Fibroblast of lung (primary cell): ENCODE measurements at regions not wholly inside any gene's neighbourhood (a gene's known extent, or its start where the extent isn't known, plus 50 kb on each side); places are given as distances from the start of the nearest gene placed in this dataset.

Experiments
- DNase-seq, 2 donors: peaks; one replicate each; pipeline versions ENCODE4 v3.0.0 to v3.0.0-alpha.2; 2010; ENCODE audit warnings: low read depth in 2 of 2
- H2AFZ ChIP-seq: 2 replicates; pipeline ENCODE4 v1.5.1; 2012; ENCODE audit warnings: low read length, control low read depth, inconsistent platforms
- H3K27ac ChIP-seq: 2 replicates; pipeline ENCODE4 v1.5.1; 2011; ENCODE audit warnings: low read length, control low read depth; ENCODE audit not compliant: insufficient read depth
- H3K27me3 ChIP-seq: 2 replicates; pipeline ENCODE4 v1.5.1; 2011; ENCODE audit warnings: mild to moderate bottlenecking, low read length; ENCODE audit not compliant: control insufficient read depth, insufficient read depth
- H3K36me3 ChIP-seq: 2 replicates; pipeline ENCODE4 v1.5.1; 2011; ENCODE audit warnings: low read length; ENCODE audit not compliant: control insufficient read depth, insufficient read depth
- H3K4me1 ChIP-seq: 2 replicates; pipeline ENCODE4 v1.5.1; 2011; ENCODE audit warnings: low read length; ENCODE audit not compliant: control insufficient read depth, insufficient read depth; ENCODE audit errors: extremely low read depth
- H3K4me2 ChIP-seq: 2 replicates; pipeline ENCODE4 v1.5.1; 2011; ENCODE audit warnings: low read length, control low read depth; ENCODE audit not compliant: insufficient read depth; ENCODE audit errors: extremely low read depth
- H3K4me3 ChIP-seq, 4 experiments: fragments of 200-600 bp in 1 of 4; sonication (generic) in 1 of 4; replicated peaks in 1 of 4; 2 replicates each; pipeline ENCODE4 v1.5.1; 2011 to 2016; ENCODE audit warnings: low read length in 4 of 4, low read depth in 3 of 4, mild to moderate bottlenecking in 3 of 4, control low read depth in 2 of 4, inconsistent platforms in 1 of 4, mixed read lengths in 1 of 4; ENCODE audit not compliant: insufficient read depth in 1 of 4; ENCODE audit errors: control extremely low read depth in 1 of 4
- H3K79me2 ChIP-seq: 2 replicates; pipeline ENCODE4 v1.5.1; 2012; ENCODE audit warnings: mild to moderate bottlenecking, low read length, inconsistent platforms; ENCODE audit not compliant: control insufficient read depth, insufficient read depth
- H3K9ac ChIP-seq: 2 replicates; pipeline ENCODE4 v1.5.1; 2011; ENCODE audit warnings: mild to moderate bottlenecking, low read length, control low read depth; ENCODE audit not compliant: insufficient read depth
- H3K9me3 ChIP-seq: 2 replicates; pipeline ENCODE4 v1.5.1; 2012; ENCODE audit warnings: low read depth, low read length; ENCODE audit not compliant: control insufficient read depth, insufficient read depth
- H4K20me1 ChIP-seq: 2 replicates; pipeline ENCODE4 v1.5.1; 2011; ENCODE audit warnings: low read length; ENCODE audit not compliant: control insufficient read depth, insufficient read depth; ENCODE audit errors: extremely low read depth
- EZH2 ChIP-seq: IDR thresholded peaks from 2 replicates; pipeline ENCODE4 v1.5.1; 2012; ENCODE audit warnings: low read length, control low read depth, mild to moderate bottlenecking; ENCODE audit errors: missing control alignments
- TF ChIP-seq, protein P1 (sequence below), 2 donors: IDR thresholded peaks in 1 of 2; conservative IDR thresholded peaks in 1 of 2; 1 replicate in 1 of 2; 2 replicates in 1 of 2; pipeline ENCODE4 v1.5.1; 2011 to 2012; ENCODE audit warnings: low read length in 2 of 2, control low read depth in 1 of 2, inconsistent platforms in 1 of 2, low read depth in 1 of 2, mild to moderate bottlenecking in 1 of 2

DNA sequence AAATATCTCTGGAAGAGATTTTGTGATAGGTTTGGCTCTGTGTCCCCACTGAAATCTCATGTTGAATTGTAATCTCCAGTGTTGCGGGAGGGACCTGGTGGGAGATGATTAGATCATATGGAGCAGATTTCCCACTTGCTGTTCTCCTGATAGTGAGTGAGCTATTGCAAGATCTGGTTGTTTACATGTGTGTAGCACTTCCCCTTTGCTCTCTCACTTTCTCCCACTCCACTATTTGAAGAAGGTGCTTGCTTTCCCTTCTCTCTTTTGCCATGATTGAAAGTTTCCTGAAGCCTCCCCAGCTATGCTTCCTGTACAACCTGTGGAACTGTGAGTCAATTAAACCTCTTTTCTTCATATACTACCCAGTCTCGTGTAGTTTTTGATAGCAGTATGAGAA, 97.0 kb upstream of the FN1 start:
- no peak for TF ChIP-seq EZH2
- TF ChIP-seq, protein P1, sequence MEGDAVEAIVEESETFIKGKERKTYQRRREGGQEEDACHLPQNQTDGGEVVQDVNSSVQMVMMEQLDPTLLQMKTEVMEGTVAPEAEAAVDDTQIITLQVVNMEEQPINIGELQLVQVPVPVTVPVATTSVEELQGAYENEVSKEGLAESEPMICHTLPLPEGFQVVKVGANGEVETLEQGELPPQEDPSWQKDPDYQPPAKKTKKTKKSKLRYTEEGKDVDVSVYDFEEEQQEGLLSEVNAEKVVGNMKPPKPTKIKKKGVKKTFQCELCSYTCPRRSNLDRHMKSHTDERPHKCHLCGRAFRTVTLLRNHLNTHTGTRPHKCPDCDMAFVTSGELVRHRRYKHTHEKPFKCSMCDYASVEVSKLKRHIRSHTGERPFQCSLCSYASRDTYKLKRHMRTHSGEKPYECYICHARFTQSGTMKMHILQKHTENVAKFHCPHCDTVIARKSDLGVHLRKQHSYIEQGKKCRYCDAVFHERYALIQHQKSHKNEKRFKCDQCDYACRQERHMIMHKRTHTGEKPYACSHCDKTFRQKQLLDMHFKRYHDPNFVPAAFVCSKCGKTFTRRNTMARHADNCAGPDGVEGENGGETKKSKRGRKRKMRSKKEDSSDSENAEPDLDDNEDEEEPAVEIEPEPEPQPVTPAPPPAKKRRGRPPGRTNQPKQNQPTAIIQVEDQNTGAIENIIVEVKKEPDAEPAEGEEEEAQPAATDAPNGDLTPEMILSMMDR (conservative IDR thresholded peaks at IDR 0.05 in 1 of 2, IDR thresholded peaks at IDR 0.05 in 1 of 2; ENCODE audit: low read depth in 1 of 2, low read length in 2 of 2) = no peak
- H3K9ac ChIP-seq = no peak overlapping the region
- no peaks in the 10 kb centered on the region for H3K79me2 ChIP-seq
- peaks cover 17% of the 10 kb centered on the region for H3K4me1 ChIP-seq
- no peak overlapping the region for H3K27ac ChIP-seq
- no peaks in the 10 kb centered on the region for H3K9me3 ChIP-seq
- no peaks in the 10 kb centered on the region for H3K27me3 ChIP-seq
- no peak for DNase-seq
- H3K36me3 ChIP-seq = no peaks in the 10 kb centered on the region
- H2AFZ ChIP-seq = no peak overlapping the region
- no peaks in the 10 kb centered on the region for H4K20me1 ChIP-seq
- no peak overlapping the region for H3K4me3 ChIP-seq
- H3K4me2 ChIP-seq = no peak overlapping the region

DNA sequence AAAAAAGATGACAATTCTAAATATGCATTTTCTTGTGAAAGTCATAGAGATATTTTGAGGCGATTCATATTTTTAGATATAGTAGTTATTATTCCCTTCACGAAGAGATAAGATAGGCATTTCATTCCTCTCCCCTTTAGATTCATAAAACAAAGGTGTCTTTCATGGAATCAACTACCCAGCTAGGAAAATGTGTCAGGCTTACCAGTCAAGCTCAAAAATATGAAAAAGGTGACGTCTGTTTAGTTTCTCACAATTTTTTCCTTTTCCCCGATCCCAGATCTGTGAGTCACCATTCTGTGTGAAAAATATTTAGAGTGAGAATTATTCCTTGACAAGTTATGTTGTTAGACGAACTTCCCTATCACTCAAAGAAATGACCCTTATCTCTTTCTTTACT, 95.4 kb upstream of the FN1 start:
- Histone ChIP-seq H3K9me3 (no peaks in the 10 kb centered on the region), H3K27ac (peak overlapping the region; percentile 87), H3K36me3 (no peaks in the 10 kb centered on the region), H2AFZ (no peak overlapping the region), H3K79me2 (no peaks in the 10 kb centered on the region), H4K20me1 (no peaks in the 10 kb centered on the region), H3K9ac (no peak overlapping the region), H3K4me1 (peaks cover 10% of the 10 kb centered on the region), H3K27me3 (no peaks in the 10 kb centered on the region), H3K4me2 (peak overlapping the region; percentile 23), H3K4me3 (no peak overlapping the region)
- DNase-seq = peak; percentile 66 to 92
- no peak for TF ChIP-seq EZH2
- TF ChIP-seq, protein P1 (conservative IDR thresholded peaks at IDR 0.05 in 1 of 2, IDR thresholded peaks at IDR 0.05 in 1 of 2; ENCODE audit: low read depth in 1 of 2, low read length in 2 of 2) = no peak

DNA sequence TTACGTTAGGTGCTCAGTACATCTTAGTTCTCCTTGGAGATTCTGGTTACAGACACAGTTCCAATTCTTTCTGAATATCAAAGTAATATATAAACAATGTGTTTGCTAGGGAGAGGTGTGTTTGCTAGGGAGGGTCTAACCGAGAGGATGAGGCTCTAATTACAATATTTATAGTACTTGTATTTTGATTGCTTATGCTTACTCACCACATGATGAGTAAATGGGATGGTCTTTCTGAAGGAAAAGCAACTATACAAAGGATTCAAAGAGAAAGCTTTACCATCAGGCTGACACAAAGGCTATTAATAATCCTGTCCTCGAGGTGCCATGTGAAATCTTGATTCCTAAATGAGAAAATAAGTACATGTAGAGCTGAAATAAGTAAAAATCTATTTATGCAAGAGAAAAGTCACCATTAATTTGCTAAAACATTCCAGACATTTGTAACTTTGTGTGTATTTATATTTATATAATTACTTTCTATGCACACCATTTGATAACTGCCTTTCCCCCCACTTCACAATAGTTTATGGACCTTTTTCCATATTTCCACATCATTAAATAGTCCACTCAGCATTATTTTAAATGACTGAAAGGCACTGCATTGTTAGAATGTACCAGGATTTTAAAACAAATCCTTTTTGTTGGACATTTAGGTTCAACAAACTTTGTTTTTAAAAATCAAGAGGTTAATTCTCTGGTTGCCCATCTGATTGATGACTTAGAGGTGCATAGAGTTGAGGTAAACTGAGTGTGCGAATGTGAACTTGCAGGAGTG, 94.5 kb upstream of the FN1 start:
- peak overlapping the region; percentile 87 for H3K27ac ChIP-seq
- no peak overlapping the region for H3K9ac ChIP-seq
- H3K4me2 ChIP-seq = no peak overlapping the region
- no peak overlapping the region for H2AFZ ChIP-seq
- no peaks in the 10 kb centered on the region for H3K79me2 ChIP-seq
- TF ChIP-seq, protein P1 (conservative IDR thresholded peaks at IDR 0.05 in 1 of 2, IDR thresholded peaks at IDR 0.05 in 1 of 2; ENCODE audit: low read depth in 1 of 2, low read length in 2 of 2) = no peak
- TF ChIP-seq EZH2 = no peak
- H3K9me3 ChIP-seq = no peaks in the 10 kb centered on the region
- H4K20me1 ChIP-seq = no peaks in the 10 kb centered on the region
- DNase-seq = peak; percentile 52 to 78
- H3K27me3 ChIP-seq = no peaks in the 10 kb centered on the region
- H3K36me3 ChIP-seq = no peaks in the 10 kb centered on the region
- no peak overlapping the region for H3K4me3 ChIP-seq
- H3K4me1 ChIP-seq = peaks cover 9% of the 10 kb centered on the region
